Upper lobe of left lung (tissue), 4 donors: ENCODE measurements at regions not wholly inside any gene's neighbourhood (a gene's known extent, or its start where the extent isn't known, plus 50 kb on each side); places are given as distances from the start of the nearest gene placed in this dataset.

ENCODE experiments used
- CTCF ChIP-seq, 6 experiments: fragments of 450-650 bp in 4 of 6; fragments of 200-600 bp in 2 of 6; sonication (generic) in 2 of 6; IDR thresholded peaks; one replicate each; pipeline ENCODE4 v1.5.1; 2016 to 2019; ENCODE audit warnings: antibody characterized with exemption in 6 of 6
- POLR2A ChIP-seq, 4 donors: fragments of 450-650 bp; IDR thresholded peaks; one replicate each; pipeline ENCODE4 v1.5.1; 2016 to 2017; ENCODE audit warnings: antibody characterized with exemption in 4 of 4, mild to moderate bottlenecking in 2 of 4

- TF ChIP-seq CTCF (IDR thresholded peaks at IDR 0.05) (no peak), POLR2A (IDR thresholded peaks at IDR 0.05) (no peak)
Observed at GRCh38 chr5:118705959-118706667, 282.2 kb downstream of the DTWD2 start.
